Activated CD8-positive, alpha-beta memory T cell treated with anti-CD3 and anti-CD28 coated beads for 48 hours (primary cell): ENCODE measurements at regions not wholly inside any gene's neighbourhood (a gene's known extent, or its start where the extent isn't known, plus 50 kb on each side); places are given as distances from the start of the nearest gene placed in this dataset.
"Not testable (repeated sequence)": the region's sequence is repeated elsewhere in the genome, so short reads cannot be mapped to it uniquely, and the experiment has no call there.

Experiments
- DNase-seq, 3 experiments: peaks; one replicate each; pipeline ENCODE4 v3.0.0-alpha.2; 2020; ENCODE audit warnings: low read depth in 2 of 3, low spot score in 2 of 3

- no peak for DNase-seq
Measured at GRCh38 chr20:60786686-60787217, 465.3 kb upstream of the CDH4 start.

- DNase-seq: no peak
Measured at GRCh38 chr20:60787276-60787675, 464.8 kb upstream of the CDH4 start.

DNA sequence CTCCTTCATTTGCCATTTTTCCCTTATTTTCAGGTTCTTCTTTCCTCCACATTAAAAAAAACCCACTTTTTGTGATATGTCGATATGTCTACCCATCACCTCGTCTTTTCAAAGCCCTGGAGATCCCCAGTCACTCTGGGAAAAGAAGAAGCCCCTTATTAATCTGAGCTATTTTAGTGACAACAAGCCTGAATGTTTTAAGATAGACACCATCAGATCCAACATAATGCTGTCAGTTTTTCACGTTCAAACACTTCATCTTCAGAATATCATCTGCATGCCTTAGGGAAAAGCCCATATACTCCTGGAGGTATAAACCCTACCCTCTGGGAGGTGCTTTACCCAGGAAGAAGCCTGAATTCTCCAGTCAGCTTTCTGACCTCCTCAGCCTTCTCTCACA, 464.0 kb upstream of the CDH4 start:
- no peak for DNase-seq

DNA sequence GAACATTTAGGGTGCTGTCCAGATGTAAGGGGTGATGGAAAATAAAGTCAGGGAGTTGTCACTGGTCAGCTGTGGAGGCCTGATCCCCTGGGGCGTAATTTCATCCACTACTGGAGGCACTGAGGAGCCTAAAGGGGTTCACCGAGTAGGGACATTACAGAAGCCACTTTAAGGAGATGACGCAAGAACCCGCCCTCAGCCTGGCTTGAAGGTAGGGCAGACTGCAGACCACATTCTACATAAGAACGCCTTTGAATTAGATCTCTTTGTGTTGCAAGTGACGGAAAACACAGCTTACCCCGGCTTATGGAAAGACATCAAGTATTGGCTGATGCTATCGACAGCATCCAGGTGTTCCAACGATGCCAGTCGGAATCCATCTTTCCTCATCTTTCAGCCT, 462.7 kb upstream of the CDH4 start:
- no peak for DNase-seq

- not testable (repeated sequence) for DNase-seq
Measured at GRCh38 chr20:60790339-60790738, 461.7 kb upstream of the CDH4 start.

- no peak for DNase-seq
Measured at GRCh38 chr20:60791823-60792222, 460.2 kb upstream of the CDH4 start.

DNA sequence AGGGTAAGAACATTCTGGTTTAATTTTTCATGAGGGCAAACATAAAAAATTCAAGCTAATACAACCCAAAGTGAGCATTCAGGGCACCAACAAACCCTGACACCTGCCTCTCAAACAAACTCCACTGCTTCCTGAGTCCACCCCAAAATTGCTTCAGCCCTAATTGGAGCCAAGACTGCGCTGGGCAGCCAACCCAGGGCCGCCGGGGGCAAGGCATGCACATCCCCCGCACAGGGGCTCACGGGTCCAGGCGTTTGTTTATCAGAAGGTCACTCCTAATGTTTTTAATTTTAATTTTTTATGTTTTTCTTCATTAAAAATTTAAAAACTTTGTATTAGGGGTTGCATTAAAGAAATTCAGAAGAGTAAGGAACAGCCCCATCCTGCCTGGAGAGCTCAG, 459.1 kb upstream of the CDH4 start:
- DNase-seq: no peak

- DNase-seq: no peak
Measured at GRCh38 chr20:60794674-60795073, 457.4 kb upstream of the CDH4 start.

GRCh38 chr20:60795651-60796050, 456.4 kb upstream of the CDH4 start:
- DNase-seq: no peak

GRCh38 chr20:60800185-60800584, 451.9 kb upstream of the CDH4 start:
- no peak for DNase-seq

DNA sequence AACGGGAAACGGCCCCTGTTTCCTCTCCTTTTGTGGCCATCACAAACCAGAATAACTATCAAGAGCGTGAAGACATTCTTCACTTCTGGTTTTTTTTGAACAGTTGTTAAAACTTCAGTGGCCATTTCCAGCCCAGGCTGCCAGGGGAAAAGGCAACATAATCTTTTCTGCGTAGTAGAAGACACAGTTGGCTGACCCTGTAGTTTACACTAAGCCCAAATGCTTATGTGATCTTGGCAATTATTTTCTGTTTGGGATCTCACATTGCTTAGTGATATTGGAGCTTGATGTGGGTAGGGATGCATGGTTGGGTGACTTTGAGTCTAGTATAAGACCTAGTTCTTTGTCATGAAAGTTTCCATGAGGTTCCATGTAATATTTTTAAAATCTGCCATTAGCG, 449.4 kb upstream of the CDH4 start:
- no peak for DNase-seq

GRCh38 chr20:60803335-60804055, 448.6 kb upstream of the CDH4 start:
- no peak for DNase-seq

DNA sequence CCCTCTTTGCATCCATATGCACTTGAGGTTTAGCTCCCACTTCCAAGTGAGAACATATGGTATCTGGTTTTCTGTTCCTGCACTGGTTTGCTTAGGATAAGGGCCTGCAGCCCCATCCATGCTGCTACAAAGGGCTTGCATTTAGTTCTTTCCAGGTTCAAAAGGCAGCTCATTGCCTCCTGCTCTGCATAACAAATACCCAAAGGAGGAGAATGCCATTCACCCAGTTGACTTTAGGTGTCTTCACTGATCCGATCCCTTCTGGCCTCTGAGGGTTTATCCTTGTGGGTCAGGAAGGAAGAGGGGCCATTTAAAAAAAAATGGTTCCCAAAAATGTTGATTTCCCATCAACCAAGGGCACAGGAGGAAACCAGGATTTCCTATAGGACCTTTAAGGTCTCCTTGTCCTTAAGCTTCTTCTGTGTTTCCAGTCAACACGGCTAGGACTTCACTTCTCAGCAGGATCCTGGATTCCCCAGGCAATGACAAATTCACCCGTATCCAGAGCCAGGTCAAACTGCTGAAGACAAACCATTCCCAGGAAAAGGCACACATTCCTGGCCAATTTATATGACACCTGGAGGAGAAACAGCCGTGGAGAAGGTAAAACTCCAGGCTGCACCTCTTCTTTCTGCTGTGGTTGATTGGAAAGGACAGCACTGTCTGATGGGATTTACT, 447.7 kb upstream of the CDH4 start:
- DNase-seq: no peak

- no peak for DNase-seq
Measured at GRCh38 chr20:60804918-60805630, 447.0 kb upstream of the CDH4 start.

DNA sequence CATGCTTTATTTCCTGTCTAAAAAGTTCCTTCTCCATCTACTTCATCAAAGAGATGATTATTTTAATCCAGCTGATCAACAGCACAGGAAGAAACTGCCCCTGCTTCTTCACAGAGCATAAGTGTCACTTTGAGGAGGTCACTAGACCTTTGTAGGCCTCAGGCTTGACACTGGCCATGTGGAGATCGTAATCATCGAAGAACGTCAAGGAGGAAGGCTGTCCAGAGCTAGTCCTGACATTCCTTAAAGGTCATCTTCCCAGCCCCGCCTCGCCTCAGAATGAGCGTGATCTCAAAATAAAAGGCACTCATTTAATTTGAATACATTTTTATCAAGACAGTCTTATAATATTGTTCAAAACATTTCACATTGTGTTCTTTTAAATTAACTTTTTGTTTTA, 445.7 kb upstream of the CDH4 start:
- DNase-seq: no peak

DNA sequence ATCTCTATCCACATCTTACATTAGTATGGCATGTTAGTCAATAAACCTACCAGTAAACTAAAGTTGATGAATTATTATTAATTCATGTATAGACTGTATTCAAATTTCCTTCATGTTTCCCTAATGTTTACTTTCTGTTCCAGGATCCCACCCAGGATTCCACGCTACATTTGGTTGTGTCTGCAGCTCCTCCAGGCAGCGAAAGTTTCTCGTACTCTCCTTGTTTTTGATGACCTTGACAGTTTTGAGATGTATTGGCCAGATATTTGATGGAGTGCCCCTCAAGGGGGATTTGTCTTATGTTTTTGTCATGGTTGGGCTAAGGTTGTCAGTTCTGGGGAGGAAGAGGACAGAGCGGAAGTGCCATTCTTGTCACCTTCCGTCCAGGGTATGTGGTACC, 445.2 kb upstream of the CDH4 start:
- DNase-seq: no peak

DNA sequence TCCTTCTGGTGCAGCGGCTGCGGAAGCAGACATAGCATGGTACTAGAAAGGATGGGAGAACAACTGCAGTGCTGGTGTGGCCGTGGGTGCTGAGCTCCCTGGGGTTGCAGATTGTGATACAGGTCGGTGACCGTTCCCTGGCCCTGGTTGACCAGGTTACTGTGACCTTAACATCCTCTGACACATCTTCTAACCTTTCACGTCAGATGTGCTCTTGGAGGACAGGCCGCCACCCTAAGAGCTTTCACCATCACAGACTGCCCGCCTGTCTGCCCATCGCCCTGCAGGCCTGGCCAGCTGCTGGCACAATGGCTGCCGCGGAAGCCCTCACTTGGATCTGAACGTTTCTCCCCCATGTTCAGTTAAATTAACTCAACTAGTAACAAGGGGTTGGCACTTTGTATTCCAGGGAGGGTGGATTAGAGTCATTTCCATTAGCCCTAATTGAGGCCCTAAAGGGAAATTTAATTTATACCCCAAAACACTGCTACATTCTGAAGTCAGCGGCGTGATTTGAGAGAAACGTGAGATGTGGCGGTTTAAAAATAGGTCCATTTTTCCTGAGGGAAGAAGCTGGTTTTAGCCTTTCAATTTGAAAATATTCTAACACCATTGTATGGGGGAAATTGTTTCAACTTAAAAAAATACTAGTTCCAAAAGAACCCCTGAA, 443.9 kb upstream of the CDH4 start:
- DNase-seq: no peak

DNA sequence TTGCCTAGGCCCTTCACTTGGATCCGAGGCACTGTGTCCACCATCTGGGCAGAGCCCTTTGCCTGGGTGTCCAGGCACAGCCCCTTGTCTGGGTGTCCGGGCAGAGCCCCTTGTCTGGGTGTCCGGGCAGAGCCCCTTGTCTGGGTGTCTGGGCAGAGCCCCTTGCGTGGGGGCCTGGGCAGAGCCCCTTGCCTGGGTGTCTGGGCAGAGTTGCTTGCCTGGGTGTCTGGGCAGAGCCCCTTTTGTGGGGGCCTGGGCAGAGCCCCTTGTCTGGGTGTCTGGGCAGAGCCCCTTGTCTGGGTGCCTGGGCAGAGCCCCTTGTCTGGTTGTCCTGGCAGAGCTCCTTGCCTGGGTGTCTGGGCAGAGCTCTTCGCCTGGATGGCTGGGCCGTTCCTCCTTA, 443.4 kb upstream of the CDH4 start:
- DNase-seq: no peak

GRCh38 chr20:60810561-60810960, 441.5 kb upstream of the CDH4 start:
- DNase-seq: no peak

DNA sequence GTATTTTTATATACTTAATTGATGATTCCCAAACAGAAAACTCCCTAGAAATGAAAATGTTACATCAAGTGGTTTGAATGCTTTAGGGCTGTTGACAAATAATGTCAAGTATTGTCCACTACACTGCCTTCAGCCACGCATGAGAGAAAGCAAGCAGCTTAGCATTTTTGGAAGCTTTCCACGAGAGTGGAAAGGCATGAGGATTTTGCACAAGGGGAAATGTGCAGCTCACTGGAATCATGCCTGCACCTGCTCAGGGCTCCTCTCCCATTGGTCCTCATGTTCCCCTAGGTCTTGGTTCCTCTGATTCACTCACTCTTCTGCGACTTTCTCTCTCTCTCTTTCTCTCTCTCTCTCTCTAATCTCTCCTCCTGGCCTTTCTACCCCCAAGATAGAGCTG, 439.5 kb upstream of the CDH4 start:
- no peak for DNase-seq

DNA sequence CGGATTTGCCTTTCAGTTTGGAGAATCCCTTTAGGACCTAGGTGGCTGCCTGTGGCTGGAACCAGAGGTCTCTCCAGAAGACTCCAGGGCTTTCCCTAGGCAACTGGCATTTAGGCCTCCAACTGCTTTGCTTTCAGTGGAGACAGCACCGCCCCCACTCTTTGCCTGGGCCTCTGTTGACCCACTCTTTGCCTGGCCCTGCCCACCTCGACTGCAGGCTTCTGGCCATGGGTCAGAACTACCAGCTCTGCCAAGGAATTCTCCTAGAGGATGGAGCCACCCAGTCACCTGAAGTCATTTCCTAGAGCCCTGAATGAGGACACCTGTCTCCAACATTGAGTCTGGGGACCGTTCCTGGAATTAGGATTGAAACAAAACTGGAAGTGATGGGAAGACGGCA, 439.0 kb upstream of the CDH4 start:
- no peak for DNase-seq

DNA sequence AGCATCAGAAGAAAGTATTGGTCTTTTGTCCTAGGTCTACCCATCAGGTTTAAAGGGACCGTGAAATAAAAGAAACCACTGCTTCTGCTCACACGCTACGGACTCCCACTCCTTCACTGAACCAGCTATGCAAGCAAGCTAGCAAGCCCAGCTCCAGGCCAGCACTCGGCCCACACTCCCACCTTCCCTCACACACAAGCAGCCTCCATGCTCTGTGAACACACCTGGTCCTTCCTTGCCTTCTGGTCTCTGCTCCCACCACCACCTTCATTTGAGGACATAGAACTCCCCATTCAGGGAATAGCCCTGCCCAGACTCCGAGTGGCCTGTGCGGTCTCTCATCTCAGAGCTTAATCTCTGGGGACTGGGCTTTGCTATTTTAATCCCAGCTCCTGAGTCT, 436.4 kb upstream of the CDH4 start:
- no peak for DNase-seq
